K562 (cell line): ENCODE measurements at regions not wholly inside any gene's neighbourhood (a gene's known extent, or its start where the extent isn't known, plus 50 kb on each side); places are given as distances from the start of the nearest gene placed in this dataset.

ENCODE experiments used
- ADNP ChIP-seq: fragments of 200-800 bp; sonication (Bioruptor generic); IDR thresholded peaks from 2 replicates; pipeline ENCODE4 v1.6.1; 2016; ENCODE audit warnings: missing genetic modification characterization, missing compliant biosample characterization
- ATF7 ChIP-seq: fragments of 450-650 bp; IDR thresholded peaks from 2 replicates; pipeline ENCODE4 v1.7.1; 2014; ENCODE audit warnings: mild to moderate bottlenecking, moderate library complexity
- BCOR ChIP-seq: fragments of 450-650 bp; IDR thresholded peaks from 2 replicates; pipeline ENCODE4 v1.6.1; 2016
- C11orf30 ChIP-seq: fragments of 450-650 bp; IDR thresholded peaks from 2 replicates; pipeline ENCODE4 v1.6.1; 2016; ENCODE audit warnings: low read depth, mild to moderate bottlenecking
- CBX1 ChIP-seq: sonication (generic); IDR thresholded peaks from 2 replicates; pipeline ENCODE4 v1.6.1; 2016; ENCODE audit warnings: antibody characterized with exemption, low read depth, mild to moderate bottlenecking
- EP400 ChIP-seq: fragments of 450-650 bp; IDR thresholded peaks from 2 replicates; pipeline ENCODE4 v1.6.1; 2017; ENCODE audit warnings: antibody characterized with exemption, mild to moderate bottlenecking, moderate library complexity
- GTF2E2 ChIP-seq: fragments of 200-800 bp; sonication (Bioruptor generic); IDR thresholded peaks from 2 replicates; pipeline ENCODE4 v1.6.1; 2016; ENCODE audit warnings: missing genetic modification characterization, missing compliant biosample characterization
- HDAC1 ChIP-seq, 2 experiments: fragments of 450-650 bp; IDR thresholded peaks; 2 replicates each; pipeline ENCODE4 v1.6.1; 2016 to 2017; ENCODE audit warnings: inconsistent platforms in 1 of 2, mild to moderate bottlenecking in 1 of 2, moderate library complexity in 1 of 2
- ILK ChIP-seq: fragments of 450-650 bp; IDR thresholded peaks from 2 replicates; pipeline ENCODE4 v1.6.1; 2016; ENCODE audit warnings: missing genetic modification characterization, low read depth, mild to moderate bottlenecking, missing compliant biosample characterization, moderate library complexity, borderline replicate concordance
- MAFF ChIP-seq: IDR thresholded peaks from 2 replicates; pipeline ENCODE4 v1.6.1; 2012; ENCODE audit warnings: low read length, improper control_type of control experiment
- MAFK ChIP-seq: IDR thresholded peaks from 2 replicates; pipeline ENCODE4 v1.6.1; 2011; ENCODE audit warnings: low read length, improper control_type of control experiment
- MTA2 ChIP-seq: fragments of 450-650 bp; IDR thresholded peaks from 2 replicates; pipeline ENCODE4 v1.6.1; 2016; ENCODE audit warnings: low read depth
- NR2C1 ChIP-seq, 2 experiments: fragments of 450-650 bp; IDR thresholded peaks; 2 replicates each; pipeline ENCODE4 v1.6.1; 2017; ENCODE audit warnings: mild to moderate bottlenecking in 2 of 2, antibody characterized with exemption in 1 of 2, inconsistent platforms in 1 of 2, missing compliant biosample characterization in 1 of 2, missing genetic modification characterization in 1 of 2
- NR2F6 ChIP-seq: fragments of 450-650 bp; formaldehyde crosslinking; IDR thresholded peaks from 2 replicates; pipeline ENCODE4 v1.4.0; 2020; ENCODE audit warnings: mild to moderate bottlenecking
- PML ChIP-seq: IDR thresholded peaks from 2 replicates; pipeline ENCODE4 v1.6.1; 2012; ENCODE audit warnings: low read length, inconsistent platforms
- POLR2AphosphoS5 ChIP-seq: IDR thresholded peaks from 2 replicates; pipeline ENCODE4 v1.6.1; 2011; ENCODE audit warnings: mild to moderate bottlenecking, low read depth, low read length, moderate library complexity; ENCODE audit not compliant: control insufficient read depth, insufficient read depth
- RBM25 ChIP-seq: fragments of 200-400 bp; formaldehyde crosslinking; IDR thresholded peaks from 2 replicates; pipeline ENCODE4 v1.6.1; 2018; ENCODE audit warnings: low read length, low read depth, moderate library complexity; ENCODE audit not compliant: severe bottlenecking
- SMAD2 ChIP-seq: fragments of 150-350 bp; IDR thresholded peaks from 2 replicates; pipeline ENCODE4 v1.6.1; 2014; ENCODE audit warnings: low read depth, mild to moderate bottlenecking, low read length
- SMARCA4 ChIP-seq: fragments of 450-650 bp; IDR thresholded peaks from 2 replicates; pipeline ENCODE4 v1.6.1; 2016
- SRSF9 ChIP-seq: fragments of 200-400 bp; formaldehyde crosslinking; IDR thresholded peaks from 2 replicates; pipeline ENCODE4 v1.6.1; 2017; ENCODE audit warnings: low read depth, low read length, borderline replicate concordance
- TRIM28 ChIP-seq: fragments of 450-650 bp; IDR thresholded peaks from 2 replicates; pipeline ENCODE4 v1.6.1; 2017
- U2AF2 ChIP-seq: fragments of 200-400 bp; formaldehyde crosslinking; optimal IDR thresholded peaks from 2 replicates; pipeline ENCODE3; 2017; ENCODE audit warnings: low read depth, mild to moderate bottlenecking, low read length
- ZFP36 ChIP-seq: fragments of 150-350 bp; IDR thresholded peaks from 2 replicates; pipeline ENCODE4 v1.6.1; 2018; ENCODE audit warnings: low read length, low read depth; ENCODE audit not compliant: partially characterized antibody
- ZNF143 ChIP-seq: sonication (generic); formaldehyde crosslinking; IDR thresholded peaks from 2 replicates; pipeline ENCODE4 v1.9.0; 2022; ENCODE audit warnings: mild to moderate bottlenecking, missing genetic modification reagents
- ZNF165 ChIP-seq: fragments of 250-450 bp; sonication (Bioruptor Pico); IDR thresholded peaks from 2 replicates; pipeline ENCODE4 v1.4.0; 2020; ENCODE audit warnings: borderline replicate concordance
- ZNF184 ChIP-seq: sonication (generic); formaldehyde crosslinking; IDR thresholded peaks from 2 replicates; pipeline ENCODE4 v1.5.0; 2020; ENCODE audit warnings: missing genetic modification reagents
- ZNF263 ChIP-seq: sonication (generic); formaldehyde crosslinking; IDR thresholded peaks from 2 replicates; pipeline ENCODE4 v1.8.0; 2022; ENCODE audit warnings: mild to moderate bottlenecking, missing genetic modification reagents, borderline replicate concordance
- ZNF316 ChIP-seq: fragments of 450-650 bp; IDR thresholded peaks from 2 replicates; pipeline ENCODE4 v1.6.1; 2016
- TF ChIP-seq, protein P1 (sequence below): fragments of 450-650 bp; formaldehyde crosslinking; IDR thresholded peaks from 2 replicates; pipeline ENCODE4 v1.4.0; 2020; ENCODE audit warnings: mild to moderate bottlenecking, mixed read lengths
- TF ChIP-seq, protein P2 (sequence below): sonication (generic); formaldehyde crosslinking; IDR thresholded peaks from 2 replicates; pipeline ENCODE4 v1.8.0; 2023; ENCODE audit warnings: mild to moderate bottlenecking, missing genetic modification reagents

DNA sequence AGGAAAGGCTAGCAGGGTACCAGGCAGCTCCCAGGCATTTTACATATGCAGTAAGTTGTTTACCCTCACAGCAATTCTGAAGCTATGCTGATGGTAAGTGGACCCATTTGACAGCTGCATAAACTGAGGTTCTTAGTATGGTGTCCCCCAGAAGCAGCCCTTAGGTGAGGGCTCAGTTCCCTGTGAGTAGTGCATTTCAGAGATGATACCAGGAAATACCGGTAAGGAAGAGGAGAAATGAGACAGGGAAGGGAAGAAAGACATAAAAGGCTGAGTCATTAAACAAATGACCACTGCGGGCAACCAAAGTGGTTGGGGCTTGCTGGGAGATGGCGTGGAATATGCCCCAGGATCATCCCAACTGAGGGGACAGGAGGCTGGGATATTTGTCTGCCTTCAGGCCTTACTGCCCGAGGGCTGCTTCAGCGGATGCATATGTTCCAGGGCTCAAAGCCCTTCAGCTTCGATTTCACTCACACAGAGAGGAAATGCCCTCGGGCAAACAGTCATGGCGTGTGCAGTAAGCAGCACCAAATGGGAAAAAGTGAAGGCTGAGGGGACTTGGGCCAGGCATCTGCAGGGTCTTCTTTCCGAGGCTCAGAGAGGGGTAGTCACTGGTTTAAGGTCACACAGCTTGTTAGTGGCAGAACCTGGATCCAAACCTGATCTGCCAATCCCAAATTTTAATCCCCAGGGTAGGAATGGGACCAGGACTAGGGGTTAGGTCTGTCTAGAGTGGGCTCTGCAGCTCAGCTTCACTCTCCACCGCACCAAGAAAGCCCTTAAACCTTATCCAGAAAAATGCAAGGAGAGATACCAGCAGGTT, 133.7 kb upstream of the RUNX3 start (continued):
- TF ChIP-seq U2AF2 (no peak), BCOR (peak; percentile 89), TRIM28 (no peak), PML (no peak), HDAC1 (IDR thresholded peaks at IDR 0.05) (no peak), ZNF263 (no peak), ZNF184 (CRISPR knock-in tag) (no peak), EP400 (no peak), ZNF165 (no peak), SMAD2 (no peak), GTF2E2 (tag) (no peak), MTA2 (no peak), C11orf30 (peak; percentile 71; the same call in 1 of the 2 replicates), MAFK (peak; percentile 42; the same call in 1 of the 2 replicates), RBM25 (peak; percentile 86), ZNF316 (peak; percentile 83), ILK (tag) (no peak), SMARCA4 (no peak), MAFF (peak; percentile 43; the same call in 1 of the 2 replicates), ZNF143 (CRISPR knock-in tag) (no peak), NR2F6 (CRISPR knock-in tag) (no peak), SRSF9 (no peak), ATF7 (no peak), ZFP36 (peak; percentile 83), CBX1 (0 out of 2 replicates have a peak, but pooled peaks have one; percentile 16), ADNP (tag) (peak; percentile 66; the same call in 1 of the 2 replicates), NR2C1 (IDR thresholded peaks at IDR 0.05) (no peak), NR2C1 (tag; IDR thresholded peaks at IDR 0.05) (no peak), POLR2AphosphoS5 (no peak)
- TF ChIP-seq, protein P1, sequence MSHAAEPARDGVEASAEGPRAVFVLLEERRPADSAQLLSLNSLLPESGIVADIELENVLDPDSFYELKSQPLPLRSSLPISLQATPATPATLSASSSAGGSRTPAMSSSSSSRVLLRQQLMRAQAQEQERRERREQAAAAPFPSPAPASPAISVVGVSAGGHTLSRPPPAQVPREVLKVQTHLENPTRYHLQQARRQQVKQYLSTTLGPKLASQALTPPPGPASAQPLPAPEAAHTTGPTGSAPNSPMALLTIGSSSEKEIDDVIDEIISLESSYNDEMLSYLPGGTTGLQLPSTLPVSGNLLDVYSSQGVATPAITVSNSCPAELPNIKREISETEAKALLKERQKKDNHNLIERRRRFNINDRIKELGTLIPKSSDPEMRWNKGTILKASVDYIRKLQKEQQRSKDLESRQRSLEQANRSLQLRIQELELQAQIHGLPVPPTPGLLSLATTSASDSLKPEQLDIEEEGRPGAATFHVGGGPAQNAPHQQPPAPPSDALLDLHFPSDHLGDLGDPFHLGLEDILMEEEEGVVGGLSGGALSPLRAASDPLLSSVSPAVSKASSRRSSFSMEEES (CRISPR knock-in tag), result no peak
- TF ChIP-seq, protein P2, sequence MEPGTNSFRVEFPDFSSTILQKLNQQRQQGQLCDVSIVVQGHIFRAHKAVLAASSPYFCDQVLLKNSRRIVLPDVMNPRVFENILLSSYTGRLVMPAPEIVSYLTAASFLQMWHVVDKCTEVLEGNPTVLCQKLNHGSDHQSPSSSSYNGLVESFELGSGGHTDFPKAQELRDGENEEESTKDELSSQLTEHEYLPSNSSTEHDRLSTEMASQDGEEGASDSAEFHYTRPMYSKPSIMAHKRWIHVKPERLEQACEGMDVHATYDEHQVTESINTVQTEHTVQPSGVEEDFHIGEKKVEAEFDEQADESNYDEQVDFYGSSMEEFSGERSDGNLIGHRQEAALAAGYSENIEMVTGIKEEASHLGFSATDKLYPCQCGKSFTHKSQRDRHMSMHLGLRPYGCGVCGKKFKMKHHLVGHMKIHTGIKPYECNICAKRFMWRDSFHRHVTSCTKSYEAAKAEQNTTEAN (CRISPR knock-in tag), result no peak
